ENCODE measurements at regions not wholly inside any gene's neighbourhood (a gene's known extent, or its start where the extent isn't known, plus 50 kb on each side); places are given as distances from the start of the nearest gene placed in this dataset.

DNA sequence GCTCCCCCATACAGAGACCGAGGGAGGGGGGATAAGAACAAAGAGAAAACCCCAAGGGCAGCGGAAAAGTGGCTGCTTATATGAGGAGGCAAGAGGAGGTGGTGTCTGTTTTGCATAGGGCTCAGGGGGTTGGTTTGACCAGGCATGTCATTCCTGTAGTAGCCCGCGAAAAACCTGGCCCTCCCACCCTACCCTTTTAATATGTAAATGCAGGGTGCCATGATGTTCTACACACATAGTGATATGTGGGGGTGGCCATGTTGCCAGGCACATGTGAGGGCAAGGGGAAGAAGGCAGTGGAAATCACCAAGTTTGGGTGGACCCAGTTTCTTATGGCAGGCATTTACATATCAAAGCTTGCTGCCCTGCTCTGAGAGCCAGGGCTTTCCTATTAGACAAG, 203.5 kb upstream of the UBL3 start:
- H3K36me3 ChIP-seq, result no peaks in the 10 kb centered on the region
- intact Hi-C loops (cut with DNase I), result loop anchor here (10.0 kb wide), 1 partner anchor 51 kb away; no protein-coding TSS in a partner anchor
- DNase-seq, result no peak
- H3K4me3 ChIP-seq, result no peak overlapping the region
- no peaks in the 10 kb centered on the region for H3K4me1 ChIP-seq
- no peaks in the 10 kb centered on the region for H3K9me3 ChIP-seq
- no peak overlapping the region for H3K9ac ChIP-seq (ENCODE audit: low read depth in 2 of 2, low read length in 2 of 2)
- TF ChIP-seq CTCF (IDR thresholded peaks at IDR 0.05), result no peak
- H3K27ac ChIP-seq, result no peak overlapping the region
- no peaks in the 10 kb centered on the region for H3K27me3 ChIP-seq

DNA sequence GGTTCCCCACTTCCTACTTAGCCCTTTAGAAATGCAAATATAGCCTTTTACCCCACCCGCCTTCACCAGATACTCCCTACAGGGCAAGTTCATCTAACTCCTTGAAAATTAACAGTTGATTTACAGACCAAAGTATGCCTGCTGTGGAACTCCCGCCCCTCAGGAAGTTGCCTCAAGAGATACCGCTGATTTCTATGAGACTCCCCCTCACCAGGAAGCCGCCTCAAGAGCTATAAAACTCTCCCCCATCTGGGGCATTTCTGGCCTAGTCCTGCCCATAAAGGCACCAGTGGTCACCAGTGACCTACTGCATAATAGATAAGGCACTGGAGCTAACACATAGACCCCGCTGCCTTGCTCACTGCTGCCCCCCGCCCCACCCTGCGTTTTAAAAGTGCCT, 201.7 kb upstream of the UBL3 start:
- Histone ChIP-seq H3K9ac (ENCODE audit: low read depth in 2 of 2, low read length in 2 of 2) (no peak overlapping the region), H3K4me3 (no peak overlapping the region), H3K4me1 (no peaks in the 10 kb centered on the region), H3K36me3 (no peaks in the 10 kb centered on the region), H3K27ac (no peak overlapping the region), H3K9me3 (no peaks in the 10 kb centered on the region), H3K27me3 (no peaks in the 10 kb centered on the region)
- no peak for DNase-seq
- TF ChIP-seq CTCF (IDR thresholded peaks at IDR 0.05), result no peak
- intact Hi-C loops (cut with DNase I), result loop anchor here (10.0 kb wide), 1 partner anchor 53 kb away; no protein-coding TSS in a partner anchor

DNA sequence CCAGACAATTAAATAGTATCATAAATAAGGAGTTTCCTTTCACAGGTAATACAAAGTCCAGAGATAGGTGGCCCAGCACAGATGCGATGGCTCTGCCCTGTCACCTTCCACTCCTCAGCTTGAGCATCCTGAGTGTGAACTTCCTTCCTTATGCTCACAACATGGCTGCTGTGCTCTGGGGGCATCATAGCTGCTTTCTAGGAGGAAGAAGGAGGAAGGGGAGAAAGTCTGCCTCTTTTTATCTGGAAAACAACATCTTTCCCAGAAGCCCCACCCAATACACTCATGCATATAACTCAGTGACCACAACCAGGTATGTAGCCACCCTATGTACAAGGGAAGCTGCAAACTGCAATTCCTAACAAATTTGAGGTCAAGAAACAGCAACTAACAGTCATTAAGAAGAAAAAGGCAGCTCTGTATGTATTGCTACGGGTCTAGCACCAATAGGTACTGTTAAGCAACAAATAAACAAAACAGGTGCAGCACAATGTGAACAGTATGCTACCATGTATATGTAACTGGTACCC, 201.2 kb upstream of the UBL3 start:
- no peak for DNase-seq
- Histone ChIP-seq H3K9ac (ENCODE audit: low read depth in 2 of 2, low read length in 2 of 2) (no peak overlapping the region), H3K36me3 (no peaks in the 10 kb centered on the region), H3K4me1 (no peaks in the 10 kb centered on the region), H3K4me3 (no peak overlapping the region), H3K9me3 (no peaks in the 10 kb centered on the region), H3K27ac (no peak overlapping the region), H3K27me3 (no peaks in the 10 kb centered on the region)
- no peak for TF ChIP-seq CTCF (IDR thresholded peaks at IDR 0.05)
- intact Hi-C loops (cut with DNase I), result loop anchor here (10.0 kb wide), 1 partner anchor 53 kb away; no protein-coding TSS in a partner anchor

GRCh38 chr13:30049692-30050091, 199.3 kb upstream of the UBL3 start:
- no peak overlapping the region for H3K27ac ChIP-seq
- no peaks in the 10 kb centered on the region for H3K9me3 ChIP-seq
- intact Hi-C loops (cut with DNase I), result loop anchor here (10.0 kb wide), 1 partner anchor 55 kb away; no protein-coding TSS in a partner anchor
- TF ChIP-seq CTCF (IDR thresholded peaks at IDR 0.05), result no peak
- no peak overlapping the region for H3K4me3 ChIP-seq
- no peaks in the 10 kb centered on the region for H3K27me3 ChIP-seq
- H3K36me3 ChIP-seq, result no peaks in the 10 kb centered on the region
- H3K4me1 ChIP-seq, result no peaks in the 10 kb centered on the region
- no peak overlapping the region for H3K9ac ChIP-seq (ENCODE audit: low read depth in 2 of 2, low read length in 2 of 2)
- DNase-seq, result no peak

- intact Hi-C loops (cut with DNase I), result no loop called here
- H3K9me3 ChIP-seq, result no peaks in the 10 kb centered on the region
- H3K9ac ChIP-seq (ENCODE audit: low read depth in 2 of 2, low read length in 2 of 2), result no peak overlapping the region
- H3K27ac ChIP-seq, result no peak overlapping the region
- DNase-seq, result no peak
- H3K36me3 ChIP-seq, result no peaks in the 10 kb centered on the region
- H3K4me3 ChIP-seq, result no peak overlapping the region
- no peaks in the 10 kb centered on the region for H3K4me1 ChIP-seq
- no peak for TF ChIP-seq CTCF (IDR thresholded peaks at IDR 0.05)
- no peaks in the 10 kb centered on the region for H3K27me3 ChIP-seq
Measured at GRCh38 chr13:30047154-30047874, 196.9 kb upstream of the UBL3 start.
